ENCODE measurements at regions not wholly inside any gene's neighbourhood (a gene's known extent, or its start where the extent isn't known, plus 50 kb on each side); places are given as distances from the start of the nearest gene placed in this dataset.

- Mint-ChIP-seq H3K27ac (no peak overlapping the region), H3K9me3 (no peaks in the 10 kb centered on the region), H3K4me1 (peaks cover 36% of the 10 kb centered on the region), H3K4me3 (no peak overlapping the region), H3K36me3 (no peaks in the 10 kb centered on the region), H3K27me3 (ENCODE audit: low read depth) (peaks cover 64% of the 10 kb centered on the region)
- TF ChIP-seq NR2C2 (CRISPR knock-in tag; IDR thresholded peaks at IDR 0.05) (no peak), CREB1 (CRISPR knock-in tag; IDR thresholded peaks at IDR 0.05) (no peak), CREM (CRISPR knock-in tag; IDR thresholded peaks at IDR 0.05) (no peak), FOXJ3 (CRISPR knock-in tag; IDR thresholded peaks at IDR 0.05; ENCODE audit: borderline replicate concordance) (no peak), ZNF423 (CRISPR knock-in tag; IDR thresholded peaks at IDR 0.05) (no peak)
- POLR2A ChIA-PET, result no interaction called here
- ATAC-seq (no peak), DNase-seq (ENCODE audit: low spot score) (no peak)
- CTCF ChIA-PET, result no interaction called here
Observed at GRCh38 chr13:91219201-91219600, 128.3 kb upstream of the MIR17HG start.

GRCh38 chr13:91220872-91221271 is 126.6 kb upstream of the MIR17HG start:
- peak; percentile 61 for ATAC-seq
- Mint-ChIP-seq H3K27me3 (ENCODE audit: low read depth) (peaks cover 47% of the 10 kb centered on the region), H3K27ac (no peak overlapping the region)

GRCh38 chr13:91228108-91228507 is 119.4 kb upstream of the MIR17HG start:
- Mint-ChIP-seq H3K27me3 (ENCODE audit: low read depth) (no peaks in the 10 kb centered on the region; the same call in 1 of the 2 replicates), H3K9me3 (peaks cover 4% of the 10 kb centered on the region), H3K4me1 (peaks cover 3% of the 10 kb centered on the region; the same call in 1 of the 2 replicates), H3K27ac (no peak overlapping the region), H3K4me3 (no peak overlapping the region), H3K36me3 (no peaks in the 10 kb centered on the region)
- CTCF ChIA-PET, result no interaction called here
- DNase-seq (ENCODE audit: low spot score), result no peak
- ATAC-seq, result no peak
- POLR2A ChIA-PET, result no interaction called here
- no peak for TF ChIP-seq RORB (CRISPR knock-in tag; IDR thresholded peaks at IDR 0.05)
- no peak for TF ChIP-seq TP53 (CRISPR knock-in tag; IDR thresholded peaks at IDR 0.05)
- TF ChIP-seq ZSCAN18 (CRISPR knock-in tag; IDR thresholded peaks at IDR 0.05), result no peak
- no peak for TF ChIP-seq CBFB (CRISPR knock-in tag; IDR thresholded peaks at IDR 0.05; ENCODE audit: low read depth)

More at GRCh38 chr13:91220872-91221271, 126.6 kb upstream of the MIR17HG start:
- peaks cover 30% of the 10 kb centered on the region for H3K4me1 Mint-ChIP-seq
- no peaks in the 10 kb centered on the region for H3K36me3 Mint-ChIP-seq
- no peak for TF ChIP-seq E2F4 (CRISPR knock-in tag; IDR thresholded peaks at IDR 0.05; ENCODE audit: borderline replicate concordance, low read depth)
- no peak for TF ChIP-seq FOXP1 (CRISPR knock-in tag; IDR thresholded peaks at IDR 0.05; ENCODE audit: borderline replicate concordance)
- TF ChIP-seq ZBTB21 (CRISPR knock-in tag; IDR thresholded peaks at IDR 0.05; ENCODE audit: borderline replicate concordance), result no peak
- no peak overlapping the region for H3K4me3 Mint-ChIP-seq
- H3K9me3 Mint-ChIP-seq, result peaks cover 4% of the 10 kb centered on the region
- ChIA-PET POLR2A (no interaction called here), CTCF (no interaction called here)
- no peak for DNase-seq (ENCODE audit: low spot score)

- Mint-ChIP-seq H3K4me3 (no peak overlapping the region), H3K4me1 (peaks cover 4% of the 10 kb centered on the region; the same call in 1 of the 2 replicates), H3K36me3 (no peaks in the 10 kb centered on the region), H3K27me3 (ENCODE audit: low read depth) (no peaks in the 10 kb centered on the region), H3K27ac (no peak overlapping the region), H3K9me3 (peaks cover 4% of the 10 kb centered on the region)
- ATAC-seq (no peak), DNase-seq (ENCODE audit: low spot score) (no peak)
- POLR2A ChIA-PET, result no interaction called here
- CTCF ChIA-PET, result no interaction called here
- TF ChIP-seq EMX1 (CRISPR knock-in tag; IDR thresholded peaks at IDR 0.05), result no peak
Observed at GRCh38 chr13:91228940-91229339, 118.5 kb upstream of the MIR17HG start.

GRCh38 chr13:91232716-91233115 is 114.8 kb upstream of the MIR17HG start:
- H3K4me1 Mint-ChIP-seq, result peaks cover 4% of the 10 kb centered on the region; the same call in 1 of the 2 replicates
- H3K4me3 Mint-ChIP-seq, result no peak overlapping the region
- ATAC-seq, result no peak
- no peak for DNase-seq (ENCODE audit: low spot score)
- TF ChIP-seq ZNF263 (CRISPR knock-in tag; IDR thresholded peaks at IDR 0.05; ENCODE audit: low read depth) (no peak), NFYB (CRISPR knock-in tag; conservative IDR thresholded peaks at IDR 0.05; ENCODE audit: low read depth) (no peak), RELA (CRISPR knock-in tag; IDR thresholded peaks at IDR 0.05; ENCODE audit: borderline replicate concordance) (no peak), SOX15 (CRISPR knock-in tag; IDR thresholded peaks at IDR 0.05) (no peak), KAT7 (CRISPR knock-in tag; IDR thresholded peaks at IDR 0.05; ENCODE audit: borderline replicate concordance) (no peak), TCF7 (CRISPR knock-in tag; IDR thresholded peaks at IDR 0.05; ENCODE audit: low read depth) (no peak), IRF2 (CRISPR knock-in tag; IDR thresholded peaks at IDR 0.05; ENCODE audit: borderline replicate concordance, low read depth) (no peak), ZNF425 (CRISPR knock-in tag; conservative IDR thresholded peaks at IDR 0.05) (no peak), JUN (CRISPR knock-in tag; IDR thresholded peaks at IDR 0.05) (no peak), ESRRA (CRISPR knock-in tag; IDR thresholded peaks at IDR 0.05; ENCODE audit: borderline replicate concordance) (no peak), OVOL2 (CRISPR knock-in tag; IDR thresholded peaks at IDR 0.05; ENCODE audit: borderline replicate concordance) (no peak), EMX1 (CRISPR knock-in tag; IDR thresholded peaks at IDR 0.05) (no peak)
- H3K36me3 Mint-ChIP-seq, result no peaks in the 10 kb centered on the region
- POLR2A ChIA-PET, result no interaction called here
- CTCF ChIA-PET, result no interaction called here
- no peaks in the 10 kb centered on the region for H3K27me3 Mint-ChIP-seq (ENCODE audit: low read depth)
- no peaks in the 10 kb centered on the region for H3K9me3 Mint-ChIP-seq
- no peak overlapping the region for H3K27ac Mint-ChIP-seq
